ENCODE measurements at regions not wholly inside any gene's neighbourhood (a gene's known extent, or its start where the extent isn't known, plus 50 kb on each side); places are given as distances from the start of the nearest gene placed in this dataset.
A peak's percentile ranks its signal among the peaks of the same experiment; 100 is the strongest.
"Not testable (repeated sequence)": the region's sequence is repeated elsewhere in the genome, so short reads cannot be mapped to it uniquely, and the experiment has no call there.

DNA sequence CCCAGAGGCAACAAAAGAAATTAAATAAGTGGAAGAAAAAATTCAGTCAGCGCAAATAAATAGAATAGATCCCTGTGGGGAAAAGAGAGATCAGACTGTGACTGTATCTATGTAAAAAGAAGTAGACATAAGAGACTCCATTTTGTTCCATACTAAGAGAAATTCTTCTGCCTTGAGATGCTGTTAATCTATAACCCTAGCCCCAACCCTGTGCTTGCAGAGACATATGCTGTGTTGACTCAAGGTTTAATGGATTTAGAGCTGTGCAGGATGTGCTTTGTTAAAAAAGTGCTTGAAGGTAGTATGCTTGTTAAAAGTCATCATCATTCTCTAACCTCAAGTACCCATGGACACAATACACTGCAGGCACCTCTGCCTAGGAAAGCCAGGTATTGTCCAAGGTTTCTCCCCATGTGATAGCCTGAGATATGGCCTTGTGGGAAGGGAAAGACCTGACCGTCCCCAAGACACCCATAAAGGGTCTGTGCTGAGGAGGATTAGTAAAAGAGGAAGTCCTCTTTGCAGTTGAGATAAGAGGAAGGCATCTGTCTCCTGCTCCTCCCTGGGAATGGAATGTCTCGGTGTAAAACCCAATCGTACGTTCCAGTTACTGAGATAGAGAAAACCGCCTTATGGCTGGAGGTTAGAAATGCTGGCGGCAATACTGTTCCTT lies 161.8 kb downstream of the GPX5 start:
- DNase-seq (ENCODE audit: extremely low read depth in 1 of 11, low read depth in 9 of 11, low spot score in 4 of 11) = not testable (repeated sequence)

DNA sequence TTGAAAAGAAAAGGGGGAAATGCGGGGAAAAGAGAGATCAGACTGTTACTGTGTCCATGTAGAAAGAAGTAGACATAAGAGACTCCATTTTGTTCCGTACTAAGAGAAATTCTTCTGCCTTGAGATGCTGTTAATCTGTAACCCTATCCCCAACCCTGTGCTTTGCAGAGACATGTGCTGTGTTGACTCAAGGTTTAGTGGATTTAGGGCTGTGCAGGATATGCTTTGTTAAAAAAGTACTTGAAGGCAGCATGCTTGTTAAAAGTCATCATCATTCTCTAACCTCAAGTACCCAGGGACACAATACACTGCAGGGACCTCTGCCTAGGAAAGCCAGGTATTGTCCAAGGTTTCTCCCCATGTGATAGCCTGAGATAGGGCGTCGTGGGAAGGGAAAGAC lies 166.3 kb downstream of the GPX5 start:
- not testable (repeated sequence) for DNase-seq (ENCODE audit: extremely low read depth in 1 of 11, low read depth in 9 of 11, low spot score in 4 of 11)

DNA sequence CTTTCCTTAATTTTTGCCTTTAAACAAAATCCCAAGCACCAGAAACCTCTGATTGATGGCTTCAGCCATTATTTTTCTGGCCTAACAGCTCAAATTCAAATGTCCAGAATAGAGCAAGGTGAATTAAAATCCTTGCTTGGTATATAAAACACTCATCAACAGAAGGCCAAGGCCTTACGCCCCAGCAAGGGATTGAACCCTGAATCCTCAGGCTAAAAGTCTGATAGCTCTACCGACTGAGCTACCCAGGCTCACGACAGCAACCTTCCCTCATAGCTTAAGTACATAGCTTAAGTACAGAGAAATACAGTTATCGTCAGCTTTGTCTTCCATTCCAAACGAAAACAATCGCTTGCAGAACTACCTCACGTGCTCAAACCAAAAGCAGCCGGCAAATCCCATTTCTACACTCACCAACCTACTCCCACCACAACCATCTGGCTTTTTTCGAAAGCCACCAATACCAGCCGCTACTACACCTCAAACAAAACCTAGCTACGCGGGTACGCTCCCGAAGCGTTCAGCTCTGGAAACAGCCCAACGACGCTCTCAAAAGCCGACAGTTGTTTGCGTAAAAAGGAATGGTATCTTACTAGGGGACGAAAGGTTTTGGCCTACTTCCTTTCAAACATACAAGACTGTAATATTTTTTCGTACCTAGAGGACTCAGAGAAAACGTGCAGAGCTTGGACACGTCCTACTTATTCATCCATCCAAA lies 167.5 kb downstream of the GPX5 start:
- DNase-seq (ENCODE audit: extremely low read depth in 1 of 11, low read depth in 9 of 11, low spot score in 4 of 11) = no peak

DNA sequence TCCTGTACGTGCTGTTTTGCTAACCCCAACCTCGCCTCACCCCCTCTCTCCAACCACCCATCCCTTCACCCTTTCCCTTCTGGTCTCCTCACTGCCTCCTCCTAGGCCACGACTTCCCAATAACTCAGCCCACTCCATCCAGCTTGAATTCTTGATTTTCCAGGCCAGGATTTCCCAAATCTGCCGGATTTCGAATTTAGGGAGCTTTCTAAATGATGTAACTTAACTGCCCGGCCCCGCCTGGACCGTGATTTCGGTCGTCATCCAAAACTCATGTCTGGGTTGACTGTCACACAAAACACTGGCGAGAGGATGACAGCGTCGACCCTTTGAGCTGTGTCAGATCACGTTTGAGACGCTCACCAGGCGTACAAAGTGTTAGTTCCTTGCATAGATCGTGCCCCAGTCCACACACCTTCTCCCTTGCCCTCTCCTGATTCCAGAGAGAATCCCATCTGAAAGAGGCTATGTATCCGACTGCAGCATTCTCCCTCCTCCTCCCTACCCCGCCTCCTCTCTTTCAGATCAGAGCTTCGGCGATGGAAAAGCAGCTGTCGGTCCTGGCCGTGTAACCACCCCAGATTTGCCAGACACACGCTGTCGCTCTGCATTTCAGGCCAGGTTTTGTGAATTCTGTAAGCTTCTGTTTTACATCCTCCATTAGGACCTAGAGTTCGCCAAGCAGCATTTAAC lies 168.2 kb downstream of the GPX5 start:
- DNase-seq (ENCODE audit: extremely low read depth in 1 of 11, low read depth in 9 of 11, low spot score in 4 of 11) = no peak

DNA sequence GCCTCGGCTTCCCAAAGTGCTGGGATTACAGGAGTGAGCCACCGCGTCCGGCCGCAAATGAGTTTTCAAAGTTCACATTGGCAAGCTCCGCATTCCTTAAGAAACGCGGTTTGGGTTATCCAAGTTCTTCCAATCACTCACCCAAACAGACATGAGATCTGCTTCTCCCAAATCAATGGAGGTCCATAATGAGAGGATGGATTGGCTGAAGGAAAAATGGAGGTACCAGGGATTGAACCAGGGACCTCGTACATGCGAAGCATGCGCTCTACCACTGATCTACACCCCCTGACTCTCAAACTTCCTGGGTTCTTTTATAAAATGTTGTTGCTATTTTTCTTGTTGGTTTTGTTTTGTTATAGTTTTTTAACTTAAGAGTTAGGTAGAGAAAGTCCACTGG lies 170.0 kb downstream of the GPX5 start:
- DNase-seq (ENCODE audit: extremely low read depth in 1 of 11, low read depth in 9 of 11, low spot score in 4 of 11) = no peak

DNA sequence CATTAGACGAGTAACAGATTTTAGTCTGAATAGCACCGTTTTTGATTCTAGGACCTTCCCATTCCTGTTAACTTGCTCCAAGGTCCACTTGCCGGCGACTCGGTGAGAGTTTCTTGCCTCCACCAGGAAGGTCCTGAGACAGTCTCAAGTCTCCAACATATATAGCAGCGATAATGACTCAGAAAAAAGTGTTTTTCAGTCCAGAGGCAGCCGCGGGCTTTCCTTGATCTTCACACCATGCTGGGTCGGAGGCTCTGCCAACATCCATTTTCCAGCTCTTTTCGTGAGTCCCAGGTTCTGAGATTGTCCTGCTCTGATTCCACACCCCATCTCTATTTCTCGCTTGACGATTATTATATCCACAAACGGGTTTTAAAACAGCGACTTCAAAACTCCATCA lies 170.5 kb downstream of the GPX5 start:
- no peak for DNase-seq (ENCODE audit: extremely low read depth in 1 of 11, low read depth in 9 of 11, low spot score in 4 of 11)

DNA sequence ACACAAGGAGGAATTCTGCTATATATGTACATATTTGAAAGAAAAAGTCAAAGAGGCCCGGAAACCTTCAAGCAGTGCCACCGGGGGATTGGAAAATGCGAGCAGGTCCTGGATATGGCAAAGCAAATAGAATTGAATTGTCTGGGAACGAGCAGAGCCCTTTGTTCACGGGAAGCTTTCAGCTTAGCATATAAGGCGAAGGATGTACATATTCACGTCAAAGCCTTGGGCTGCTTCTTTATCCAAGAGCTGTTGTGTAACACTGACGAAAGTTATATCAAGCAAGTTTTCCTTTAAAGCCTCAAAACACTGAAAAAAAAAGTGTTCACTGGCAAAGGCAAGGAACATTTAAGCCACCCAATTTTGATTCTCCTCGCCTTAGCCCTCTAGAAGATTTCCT lies 171.0 kb downstream of the GPX5 start:
- no peak for DNase-seq (ENCODE audit: extremely low read depth in 1 of 11, low read depth in 9 of 11, low spot score in 4 of 11)

DNA sequence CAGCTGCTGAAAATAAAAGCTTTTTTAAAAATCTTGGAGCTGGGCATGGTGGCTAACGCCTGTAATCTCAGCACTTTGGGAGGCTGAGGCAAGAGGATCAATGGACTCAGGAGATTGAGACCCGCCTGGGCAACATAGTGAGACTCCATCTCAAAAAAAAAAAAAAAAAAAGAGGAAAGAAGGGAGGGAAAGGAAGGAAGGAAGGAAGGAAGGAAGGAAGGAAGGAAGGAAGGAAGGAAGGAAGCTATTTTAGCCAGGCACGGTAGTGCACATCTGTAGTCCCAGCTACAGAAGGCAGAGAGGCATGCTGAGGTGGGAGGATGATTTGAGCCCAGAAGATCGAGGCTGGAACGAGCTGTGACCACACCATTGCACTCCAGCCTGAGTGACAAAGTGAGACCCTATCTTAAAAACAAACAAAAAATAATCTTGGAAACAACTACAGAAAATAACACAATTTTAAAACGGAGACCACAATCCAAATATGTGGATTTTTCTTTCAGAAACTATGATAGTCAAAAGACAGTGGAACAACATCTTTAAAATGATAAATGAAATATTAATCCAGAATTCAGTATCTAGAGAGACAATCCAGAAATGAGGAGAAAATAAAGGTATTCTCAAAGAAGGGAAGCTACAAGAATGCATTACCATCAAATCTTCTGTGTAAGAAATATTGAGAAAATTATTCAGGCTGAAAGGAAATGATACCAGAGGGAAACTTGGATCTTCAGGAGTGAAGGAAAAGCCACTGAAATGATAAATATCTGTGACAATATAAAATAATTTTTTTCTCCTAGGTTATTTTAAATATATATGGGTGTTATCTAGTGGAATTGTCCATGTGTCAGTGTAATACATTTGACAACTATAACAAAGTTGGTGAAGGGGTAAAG lies 182.0 kb downstream of the GPX5 start:
- DNase-seq (ENCODE audit: extremely low read depth in 1 of 11, low read depth in 9 of 11, low spot score in 4 of 11) = no peak

DNA sequence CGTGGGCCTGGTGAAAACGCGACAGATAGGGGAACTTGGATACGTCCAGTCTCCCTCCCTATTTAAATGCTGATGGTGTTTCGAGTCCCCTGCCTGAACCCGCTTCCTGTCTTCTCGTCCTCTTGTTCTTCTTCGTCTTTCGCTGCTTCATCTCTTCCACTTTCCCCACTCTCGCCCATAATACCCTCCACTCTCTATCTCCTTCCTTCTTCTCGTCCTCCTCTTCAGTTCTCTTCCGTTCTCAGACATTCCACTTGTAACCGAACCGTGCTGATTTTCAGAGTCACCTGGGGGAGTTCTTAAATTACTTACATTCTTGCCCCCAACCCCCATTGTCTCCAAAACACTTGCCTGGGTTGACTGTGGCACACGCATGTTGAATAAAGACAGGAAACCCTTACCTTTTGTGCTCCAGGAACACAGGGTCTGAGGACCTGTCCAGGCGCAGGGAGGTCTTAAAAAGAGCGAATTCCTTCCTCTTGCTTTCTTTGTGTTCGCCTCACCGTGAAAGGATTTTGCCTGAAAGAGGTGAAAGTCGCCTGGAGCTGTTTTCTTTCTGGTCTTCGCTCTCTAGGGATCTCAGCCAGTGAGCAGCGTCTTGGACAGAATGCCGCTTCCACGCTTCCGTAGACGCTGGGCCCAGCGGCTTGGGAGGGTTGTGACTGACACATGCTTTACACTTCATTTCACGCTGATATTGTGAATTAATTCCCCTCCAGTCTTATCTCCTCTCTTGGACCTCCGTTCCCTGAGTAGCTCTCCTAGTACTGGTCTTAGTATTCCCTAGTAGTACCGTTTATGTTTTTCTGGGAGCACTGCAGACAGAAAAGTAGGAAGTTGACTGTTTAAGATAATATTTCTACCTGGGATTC lies 184.0 kb downstream of the GPX5 start:
- DNase-seq (ENCODE audit: extremely low read depth in 1 of 11, low read depth in 9 of 11, low spot score in 4 of 11) = no peak

DNA sequence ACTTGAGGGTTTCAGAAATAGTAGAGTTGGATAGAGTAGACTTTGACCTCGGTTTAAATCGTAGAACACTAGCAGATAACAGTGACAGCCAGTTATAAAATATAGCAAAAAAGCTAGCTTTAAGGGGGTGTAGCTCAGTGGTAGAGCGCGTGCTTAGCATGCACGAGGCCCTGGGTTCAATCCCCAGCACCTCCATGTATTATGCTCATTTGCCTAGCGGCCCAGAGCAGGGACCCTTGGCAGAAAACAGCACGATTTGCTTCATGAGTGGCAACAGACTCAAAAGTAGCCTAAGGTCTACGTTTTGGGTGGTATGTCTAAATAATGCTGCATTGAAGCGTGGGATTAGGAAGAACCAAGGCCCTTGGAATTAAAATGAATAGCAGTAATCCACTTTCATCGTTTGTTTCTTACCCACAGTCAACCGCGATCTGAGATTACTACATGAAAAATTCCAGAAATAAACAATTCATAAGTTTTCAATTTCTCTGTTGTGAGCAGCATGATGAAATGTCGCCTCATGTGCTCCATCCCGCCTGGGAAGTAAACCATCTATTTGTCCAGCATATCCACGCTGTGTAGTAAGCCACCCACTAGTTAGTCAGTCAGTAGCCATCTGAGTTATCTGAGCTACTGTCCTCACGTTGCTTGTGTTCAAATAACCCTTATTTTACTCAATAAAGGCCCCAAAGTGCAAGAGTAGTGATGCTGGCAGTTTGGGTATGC lies 184.9 kb downstream of the GPX5 start:
- DNase-seq (ENCODE audit: extremely low read depth in 1 of 11, low read depth in 9 of 11, low spot score in 4 of 11) = no peak

DNA sequence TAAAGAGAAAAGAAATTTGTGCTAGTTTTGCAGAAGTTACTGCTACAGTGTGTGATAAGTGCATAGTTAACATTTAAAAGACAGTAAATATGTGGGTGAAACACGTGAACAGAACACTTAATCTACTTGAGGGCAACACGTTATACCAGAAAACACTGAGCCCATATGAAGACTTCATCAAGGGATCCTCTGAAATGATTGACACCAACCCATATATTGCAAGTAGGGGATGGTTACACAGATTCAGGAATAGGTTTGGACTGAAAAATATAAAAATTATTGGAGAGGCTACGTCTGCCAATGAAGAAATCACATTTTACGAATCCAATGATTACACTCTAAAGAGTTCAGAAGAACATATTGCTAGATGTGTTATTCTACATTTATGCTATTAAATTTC lies 185.6 kb downstream of the GPX5 start:
- DNase-seq (ENCODE audit: extremely low read depth in 1 of 11, low read depth in 9 of 11, low spot score in 4 of 11) = no peak

DNA sequence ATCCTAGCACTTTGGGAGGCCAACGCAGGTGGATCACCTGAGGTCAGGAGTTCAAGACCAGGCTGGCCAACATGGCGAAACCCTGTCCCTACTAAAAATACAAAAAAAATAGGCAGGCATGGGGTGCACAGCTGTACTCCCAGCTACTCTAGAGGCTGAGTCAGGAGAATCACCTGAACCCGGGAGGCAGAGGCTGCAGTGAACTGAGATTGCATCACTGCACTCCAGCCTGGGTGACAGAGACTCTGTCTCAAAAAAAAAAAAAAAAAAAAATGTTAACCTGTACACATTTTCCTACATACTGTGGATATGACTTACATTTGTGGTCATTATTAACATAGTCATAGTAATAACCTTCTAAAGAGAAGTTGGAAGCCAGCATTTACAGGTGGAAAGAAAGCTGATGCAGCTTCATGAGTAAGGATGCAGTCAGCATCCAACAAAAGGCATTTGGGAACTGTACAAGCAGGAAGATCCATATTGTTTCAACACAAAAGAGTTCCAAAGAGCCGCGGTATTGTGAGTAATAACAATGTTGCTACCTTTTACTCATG lies 186.2 kb downstream of the GPX5 start:
- no peak for DNase-seq (ENCODE audit: extremely low read depth in 1 of 11, low read depth in 9 of 11, low spot score in 4 of 11)

DNA sequence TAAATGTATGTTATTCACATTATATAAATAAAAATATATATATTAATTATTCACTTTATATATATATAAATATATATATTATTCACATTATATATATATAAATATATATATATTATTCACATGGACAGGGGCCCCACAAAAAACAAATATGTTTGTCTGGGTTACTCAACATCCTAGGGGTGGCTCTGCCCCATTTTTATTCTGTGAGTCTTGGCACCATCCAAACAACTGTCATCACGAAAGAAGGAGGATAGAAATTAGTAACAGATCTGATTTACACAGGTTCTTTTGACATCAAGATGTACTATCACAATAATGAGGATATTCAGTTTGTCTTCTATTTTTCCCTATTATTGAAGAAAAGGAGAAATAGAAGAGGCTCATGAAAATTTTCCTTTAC lies 187.3 kb downstream of the GPX5 start:
- DNase-seq (ENCODE audit: extremely low read depth in 1 of 11, low read depth in 9 of 11, low spot score in 4 of 11) = peak in 1 of 11 donors; percentile 18

DNA sequence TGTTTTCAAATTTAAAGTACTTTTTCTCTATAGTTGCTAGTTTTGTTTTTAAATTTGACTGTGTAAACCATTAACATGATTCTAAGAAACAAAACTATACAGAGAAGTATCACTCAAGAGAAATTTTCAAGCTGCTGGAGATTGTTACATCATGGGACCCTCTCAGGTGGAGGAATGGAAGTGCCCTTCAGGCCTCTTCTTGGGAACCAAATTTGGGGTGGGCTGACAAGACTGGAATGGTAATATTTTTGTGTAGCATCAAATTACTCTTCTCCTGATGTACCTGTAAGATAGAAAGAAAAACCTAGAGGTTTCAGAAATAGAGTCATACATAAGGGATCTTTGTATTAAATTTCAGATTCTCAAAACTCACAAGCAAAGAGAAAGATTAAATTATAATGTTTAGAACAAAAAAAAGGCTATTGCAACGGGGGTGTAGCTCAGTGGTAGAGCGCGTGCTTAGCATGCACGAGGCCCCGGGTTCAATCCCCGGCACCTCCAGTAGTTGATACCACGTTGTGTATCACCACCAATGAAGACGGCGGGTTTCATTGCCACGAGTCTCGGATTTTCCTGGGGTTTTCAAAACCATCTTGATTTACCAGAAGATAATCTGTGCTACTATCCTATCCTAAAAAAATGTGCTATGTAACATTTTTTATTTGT lies 193.7 kb downstream of the GPX5 start:
- no peak for DNase-seq (ENCODE audit: extremely low read depth in 1 of 11, low read depth in 9 of 11, low spot score in 4 of 11)

DNA sequence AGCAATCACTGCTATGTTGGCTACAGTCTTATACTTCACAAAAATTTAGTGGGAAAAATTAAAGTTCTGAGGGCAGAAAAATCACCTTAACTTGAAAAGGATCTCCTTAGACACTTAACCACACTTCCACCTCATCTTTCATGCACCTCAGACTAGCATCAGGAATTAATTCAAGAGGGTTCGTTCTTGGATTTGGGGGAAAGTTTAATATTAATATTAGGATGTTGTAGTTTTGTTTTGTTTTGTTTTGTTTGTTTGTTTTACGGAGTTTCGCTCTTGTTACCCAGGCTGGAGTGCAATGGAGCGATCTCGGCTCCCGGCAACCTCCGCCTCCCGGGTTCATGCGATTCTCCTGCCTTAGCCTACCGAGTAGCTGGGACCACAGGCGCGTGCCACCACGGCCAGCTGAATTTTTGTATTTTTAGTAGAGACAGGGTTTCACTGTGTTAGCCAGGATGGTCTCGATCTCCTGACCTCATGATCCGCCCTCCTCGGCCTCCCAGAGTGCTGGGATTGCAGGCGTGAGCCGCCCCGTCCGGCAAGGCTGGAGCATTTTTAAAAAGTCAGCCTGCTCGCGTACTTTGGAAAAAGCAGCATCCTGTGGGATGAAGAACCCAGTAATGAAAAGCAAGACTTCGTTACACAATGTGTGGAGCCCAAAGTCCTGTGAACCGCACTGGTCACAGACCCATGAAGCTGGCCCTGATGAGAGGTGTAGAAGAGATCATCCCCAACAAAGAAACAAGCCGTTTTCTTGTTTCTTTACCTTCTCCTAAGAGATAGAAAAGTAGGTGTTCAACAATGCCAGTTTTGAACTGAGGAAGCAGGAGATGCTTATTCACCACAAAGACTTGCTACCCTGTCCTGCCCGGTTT lies 194.9 kb downstream of the GPX5 start:
- no peak for DNase-seq (ENCODE audit: extremely low read depth in 1 of 11, low read depth in 9 of 11, low spot score in 4 of 11)

DNA sequence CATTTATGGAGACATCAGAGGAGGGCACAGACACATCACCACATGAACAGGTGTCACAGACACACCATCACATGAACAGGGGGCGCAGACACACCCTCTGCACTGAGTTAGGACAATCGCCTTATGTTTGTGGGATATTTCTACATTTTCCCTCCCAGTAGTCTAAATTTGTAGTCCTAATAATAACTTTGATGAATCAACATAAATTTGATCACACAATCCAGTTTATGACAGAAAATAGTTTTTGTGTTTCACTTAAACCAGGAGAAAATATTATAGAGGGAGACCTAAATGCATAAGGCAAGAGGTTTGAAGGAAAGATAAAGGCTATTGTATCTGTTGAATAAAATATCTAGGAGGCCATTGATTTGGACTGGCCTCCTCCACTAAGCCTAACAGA lies 195.7 kb downstream of the GPX5 start:
- DNase-seq (ENCODE audit: extremely low read depth in 1 of 11, low read depth in 9 of 11, low spot score in 4 of 11) = no peak
